ENCODE measurements at regions not wholly inside any gene's neighbourhood (a gene's known extent, or its start where the extent isn't known, plus 50 kb on each side); places are given as distances from the start of the nearest gene placed in this dataset.

DNA sequence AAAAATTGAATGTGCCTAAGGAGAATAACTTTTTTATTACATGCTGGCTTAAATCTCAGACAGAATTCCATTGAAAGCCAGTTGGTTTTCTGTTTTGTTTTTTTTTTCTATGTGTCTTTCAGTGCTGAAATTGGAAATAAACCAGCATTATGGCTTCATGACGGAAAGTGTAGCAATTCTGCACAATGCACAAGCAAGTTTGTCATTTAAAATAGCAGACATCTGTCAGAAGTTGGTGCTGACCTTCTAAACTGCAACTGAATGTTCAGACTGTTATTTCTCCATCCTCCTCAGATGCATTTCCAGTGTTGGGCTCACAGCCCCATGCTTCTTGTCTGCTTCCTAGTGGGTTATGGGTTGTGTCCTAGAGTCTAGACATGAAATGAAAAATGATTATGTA, 107.2 kb upstream of the LIMCH1 start:
- no peak for DNase-seq

DNA sequence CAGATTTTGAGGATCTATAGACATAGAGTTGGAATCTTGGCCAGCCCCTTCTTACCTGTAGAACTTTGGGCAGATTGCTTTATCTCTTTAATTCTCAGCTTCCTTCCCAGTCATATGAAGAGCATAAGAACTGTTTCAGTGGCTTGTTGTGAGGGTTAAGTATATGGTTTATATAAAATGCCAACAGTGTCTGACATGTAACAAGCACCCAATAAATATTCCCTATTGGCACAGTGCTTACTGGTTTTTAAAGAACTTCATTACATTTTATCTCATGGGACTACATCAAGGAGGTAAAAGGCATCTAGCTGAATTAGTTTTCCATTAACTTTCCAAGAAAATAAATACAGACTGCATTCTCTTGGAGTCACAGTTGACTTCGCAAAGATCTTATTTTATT, 106.7 kb upstream of the LIMCH1 start:
- DNase-seq, result no peak

DNA sequence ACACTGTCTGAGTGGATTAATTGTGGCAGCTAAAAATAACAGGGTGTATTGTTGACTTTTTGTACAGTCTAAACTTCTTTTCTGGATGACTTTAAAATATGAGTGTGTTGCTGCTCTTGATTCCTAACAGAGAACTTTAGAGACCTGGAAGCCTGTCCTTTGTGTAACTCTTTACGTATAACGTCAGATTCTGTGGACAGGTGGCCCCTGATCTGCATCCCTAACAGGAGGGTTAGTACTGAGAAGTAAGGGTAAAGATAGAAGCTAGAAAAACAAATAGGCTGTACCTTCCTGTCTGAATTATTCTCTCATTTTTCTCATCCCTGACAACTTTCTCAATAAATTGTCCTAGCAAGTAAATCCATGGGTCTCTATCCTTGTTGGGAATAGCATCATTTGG, 105.7 kb upstream of the LIMCH1 start:
- no peak for DNase-seq

DNA sequence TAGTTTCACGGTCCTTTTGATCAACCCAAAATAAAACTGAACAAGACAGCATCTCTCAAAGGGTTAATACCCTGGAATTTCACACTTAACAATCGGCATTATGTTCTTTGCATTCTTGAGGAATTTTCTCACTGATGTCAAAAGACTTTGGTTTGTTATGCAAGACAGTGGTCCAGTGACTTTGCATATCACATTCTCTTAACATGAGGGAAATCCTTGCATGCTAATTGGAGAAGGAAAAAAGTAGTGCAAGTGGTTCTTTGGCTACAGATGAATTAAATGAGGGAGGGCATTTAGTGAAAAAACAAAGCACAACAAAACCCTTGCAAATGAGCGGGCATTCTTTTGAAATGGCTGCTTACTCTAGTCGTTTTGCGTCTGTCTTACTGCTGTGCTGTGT, 105.1 kb upstream of the LIMCH1 start:
- DNase-seq, result no peak

DNA sequence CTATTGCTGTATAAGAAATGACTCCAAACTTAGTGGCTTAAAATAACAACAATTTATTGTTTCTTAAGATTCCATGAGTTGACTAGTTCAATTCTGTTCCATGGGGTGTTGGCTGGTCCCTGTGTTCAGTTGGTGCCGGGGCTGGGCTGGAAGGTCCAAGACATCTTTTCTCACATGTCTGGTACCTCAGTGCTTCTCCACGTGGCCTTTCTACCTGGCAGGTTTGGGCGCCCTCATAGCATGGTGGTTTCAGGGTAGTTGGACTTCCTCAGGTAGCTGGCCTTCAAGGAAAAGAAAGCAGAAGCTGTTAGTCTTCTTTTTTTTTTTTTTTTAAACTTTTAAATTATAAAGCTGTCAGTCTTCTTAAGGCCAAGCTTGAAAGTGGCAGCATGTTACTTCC, 104.6 kb upstream of the LIMCH1 start:
- DNase-seq, result no peak

DNA sequence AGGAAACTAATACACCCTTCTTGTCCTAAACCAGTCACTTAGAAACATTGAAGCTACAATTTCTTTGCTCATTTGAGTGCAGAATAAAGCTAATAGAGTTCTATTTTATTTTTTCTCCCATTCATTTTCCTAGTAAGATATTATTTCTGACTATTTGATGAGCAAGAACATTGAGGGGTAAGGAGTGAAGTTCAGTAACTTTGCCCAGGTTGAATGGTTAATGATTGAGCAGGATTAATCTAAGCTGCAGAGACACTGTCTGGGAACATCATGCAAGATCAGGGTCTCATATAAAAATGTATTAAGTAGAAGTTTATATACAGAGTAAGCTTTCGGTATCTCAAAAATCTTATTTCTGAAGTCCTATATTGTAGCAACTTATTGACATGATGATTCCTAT, 102.4 kb upstream of the LIMCH1 start:
- DNase-seq, result no peak

DNA sequence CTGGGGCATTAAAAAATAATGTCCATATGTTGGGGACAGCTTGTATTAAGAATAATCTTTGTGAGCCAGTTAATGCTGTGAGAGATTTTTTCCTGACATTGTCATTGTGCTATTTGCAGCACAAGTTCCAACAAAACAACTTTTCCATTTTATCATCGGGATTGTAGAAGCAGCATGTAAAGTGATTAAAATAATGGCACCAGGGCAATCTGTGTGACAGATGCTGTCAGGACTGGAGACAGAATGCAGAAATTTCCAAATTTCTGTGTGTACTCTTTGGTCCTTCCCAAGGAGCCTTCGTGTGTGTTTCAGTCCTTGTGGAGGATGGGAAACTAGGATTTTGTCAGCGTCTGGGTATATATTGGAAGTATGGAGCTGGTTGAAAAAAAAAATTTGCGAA, 101.5 kb upstream of the LIMCH1 start:
- peak; percentile 4 for DNase-seq

DNA sequence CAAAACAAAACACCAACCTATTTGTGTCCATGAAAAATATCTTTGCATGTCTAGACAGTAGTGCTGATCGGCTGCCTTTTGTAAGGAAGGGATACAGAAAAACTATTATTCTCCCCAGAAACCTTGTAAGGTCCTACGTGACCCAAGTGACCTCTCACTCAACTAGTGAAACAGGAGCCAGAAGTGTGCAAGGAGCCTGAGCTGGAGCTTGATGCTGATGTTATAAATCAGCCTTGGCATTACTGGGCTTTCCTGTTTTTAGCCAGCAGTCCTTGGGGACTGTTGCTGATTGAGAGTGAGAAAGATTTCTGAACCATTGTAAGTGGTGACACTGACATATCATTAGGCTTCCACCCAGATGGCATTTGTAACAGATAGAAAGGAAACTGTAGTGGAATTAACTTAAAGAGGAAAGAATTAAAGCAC, 100.8 kb upstream of the LIMCH1 start:
- peak; percentile 1 for DNase-seq

DNA sequence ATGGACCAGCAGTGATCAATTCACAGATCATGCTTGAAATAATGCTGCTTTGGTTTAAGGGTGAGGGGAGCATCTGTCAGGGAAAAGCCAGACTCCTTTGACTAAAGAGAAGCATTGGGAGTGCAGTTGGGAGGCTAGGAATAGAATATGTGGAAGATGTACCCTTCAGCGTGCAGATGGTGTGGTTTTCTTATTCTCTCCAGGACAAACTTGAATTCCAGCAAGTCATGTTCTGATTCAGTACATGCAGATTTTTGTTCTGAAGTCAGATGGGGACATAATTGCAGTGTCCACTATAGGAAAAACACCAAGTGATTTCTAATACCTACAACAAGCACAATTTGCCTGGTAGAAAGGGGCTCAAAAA, 99.0 kb upstream of the LIMCH1 start:
- DNase-seq, result no peak

DNA sequence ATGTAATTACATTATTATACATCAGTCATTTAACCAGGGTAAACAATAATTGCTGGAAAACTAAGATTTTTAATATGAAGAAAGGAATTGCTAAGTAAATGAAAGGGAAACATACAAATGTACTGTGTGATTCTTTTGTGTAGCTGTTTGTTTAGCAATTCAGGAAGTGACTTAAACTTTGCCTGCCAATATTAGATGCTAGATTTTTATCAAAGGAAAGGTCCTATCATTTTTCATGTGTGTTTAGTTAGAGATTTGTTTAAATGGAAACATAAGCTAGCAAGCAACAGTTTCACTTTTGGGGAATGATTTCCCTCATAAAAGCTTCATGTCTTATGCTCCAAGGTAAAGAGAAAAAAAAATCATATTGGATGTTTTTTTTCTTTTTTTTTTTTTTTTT, 95.1 kb upstream of the LIMCH1 start:
- DNase-seq, result no peak

DNA sequence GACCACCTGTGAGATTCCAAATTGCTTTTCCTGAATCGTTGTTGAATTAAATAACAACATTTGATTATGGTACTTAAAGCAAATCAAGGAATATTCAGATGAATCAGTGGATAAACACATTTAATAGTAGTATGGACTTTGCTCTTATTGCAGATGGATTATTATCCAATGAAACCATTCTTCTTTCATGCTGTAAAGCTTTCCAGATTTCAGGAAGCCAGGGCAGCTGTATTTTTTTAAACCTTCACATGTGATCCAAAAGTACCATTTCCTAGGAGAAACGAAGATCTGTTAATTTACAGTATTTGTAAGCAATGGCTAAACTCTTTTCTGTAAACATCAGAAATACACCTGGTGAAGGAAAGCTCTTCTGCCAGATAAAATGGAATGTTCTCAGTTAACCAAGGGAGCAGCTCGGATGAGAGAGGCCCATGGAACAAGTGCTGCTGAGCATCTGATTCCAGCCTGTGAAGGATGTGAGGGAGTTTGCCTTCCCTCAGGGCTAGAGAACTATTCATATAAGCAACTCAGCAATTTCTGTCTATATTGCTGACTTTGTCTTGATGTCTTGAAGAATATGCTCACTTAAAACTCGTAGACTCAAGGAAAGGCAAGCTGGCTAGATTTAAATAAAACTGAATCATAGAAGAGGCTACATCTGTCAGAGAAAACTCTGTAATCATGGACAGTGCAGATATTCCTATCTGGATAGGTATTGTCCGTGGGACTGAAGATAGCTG, 94.4 kb upstream of the LIMCH1 start:
- DNase-seq, result no peak

DNA sequence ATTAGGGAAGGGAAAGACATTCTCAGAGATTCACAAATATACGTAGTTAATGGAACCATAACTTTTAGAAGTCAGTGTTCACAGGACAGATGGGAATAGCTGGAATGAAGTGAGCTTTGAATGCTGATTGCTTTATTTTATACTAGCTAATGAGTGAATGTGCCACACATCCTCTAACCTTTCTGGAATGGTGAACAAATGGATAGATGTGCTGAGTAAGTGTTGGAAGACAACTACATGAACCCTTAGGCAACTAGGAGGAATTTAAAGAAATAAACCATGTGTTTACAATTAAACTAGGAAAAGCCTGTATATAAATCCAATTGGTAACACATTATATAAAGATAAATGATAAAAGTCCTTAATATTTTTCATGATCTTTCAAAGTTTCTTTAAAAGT, 91.6 kb upstream of the LIMCH1 start:
- DNase-seq, result no peak

DNA sequence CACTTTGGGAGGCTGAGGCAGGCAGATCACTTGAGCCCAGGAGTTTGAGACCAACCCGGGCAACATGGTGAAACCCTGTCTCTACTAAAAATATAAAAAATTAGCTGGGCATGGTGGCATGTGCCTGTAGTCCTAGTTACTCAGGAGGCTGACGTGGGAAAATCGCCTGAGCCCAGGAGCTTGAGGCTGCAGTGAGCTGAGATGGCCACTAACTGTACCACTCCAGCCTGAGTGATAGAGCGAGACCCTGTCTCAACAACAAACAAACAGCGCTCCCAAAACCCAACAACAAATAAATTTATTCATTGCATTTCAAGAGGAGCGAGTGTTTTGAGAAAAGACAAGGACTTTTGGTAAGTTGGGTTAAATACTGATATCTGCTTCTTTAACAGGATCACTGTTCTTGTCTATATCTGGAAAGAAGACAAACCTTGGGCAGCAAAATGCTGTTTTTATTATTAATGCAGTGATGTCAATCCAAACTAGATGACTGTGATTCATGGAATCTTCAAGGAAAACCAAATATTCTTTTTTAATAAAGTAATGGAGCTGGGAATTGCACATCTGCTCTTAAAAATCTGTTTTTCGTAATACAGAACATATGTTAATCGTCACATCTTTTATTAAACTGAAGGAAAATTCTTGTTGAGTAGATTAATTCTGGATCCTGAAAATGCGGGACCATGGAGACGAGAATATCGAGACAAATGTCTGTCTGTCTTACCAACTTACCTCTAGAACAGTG, 90.8 kb upstream of the LIMCH1 start:
- no peak for DNase-seq

DNA sequence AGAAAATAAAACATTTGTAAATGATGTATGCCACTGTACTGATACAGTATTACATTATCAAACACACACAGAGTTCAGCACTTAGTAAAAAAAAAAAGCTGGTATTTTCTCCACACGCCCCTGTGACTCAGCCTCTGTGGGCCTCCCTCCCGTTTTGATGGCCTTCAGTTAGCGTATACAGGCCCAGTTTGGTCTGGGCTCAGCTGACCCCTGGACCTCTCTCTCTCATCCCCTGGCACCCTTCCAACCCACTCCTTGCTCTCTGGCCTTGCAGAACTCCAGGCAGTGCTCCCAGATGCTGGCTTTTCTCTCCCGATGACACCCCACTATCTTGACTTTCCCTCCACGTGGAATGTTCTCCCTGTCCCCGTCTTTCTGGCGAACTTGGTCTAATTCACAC, 89.0 kb upstream of the LIMCH1 start:
- no peak for DNase-seq

DNA sequence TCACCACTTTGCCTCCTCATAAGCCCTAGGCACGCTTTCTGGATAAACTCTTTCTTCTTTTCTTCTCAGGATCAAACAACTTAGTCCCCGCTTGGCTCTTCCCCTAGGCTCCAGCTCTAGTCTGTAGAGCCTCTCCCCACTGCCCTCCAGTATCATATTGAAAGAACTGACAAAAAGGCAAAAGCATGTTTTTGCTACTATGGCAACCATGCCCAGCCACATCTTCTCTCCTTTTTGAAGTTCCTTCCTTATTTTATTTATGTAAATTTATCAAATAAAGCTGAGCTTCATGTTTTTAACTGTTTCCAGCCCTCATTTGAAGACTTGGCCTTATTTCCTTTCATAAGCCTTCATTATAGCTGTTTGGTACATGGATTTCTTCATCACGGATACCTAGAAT, 86.0 kb upstream of the LIMCH1 start:
- no peak for DNase-seq

DNA sequence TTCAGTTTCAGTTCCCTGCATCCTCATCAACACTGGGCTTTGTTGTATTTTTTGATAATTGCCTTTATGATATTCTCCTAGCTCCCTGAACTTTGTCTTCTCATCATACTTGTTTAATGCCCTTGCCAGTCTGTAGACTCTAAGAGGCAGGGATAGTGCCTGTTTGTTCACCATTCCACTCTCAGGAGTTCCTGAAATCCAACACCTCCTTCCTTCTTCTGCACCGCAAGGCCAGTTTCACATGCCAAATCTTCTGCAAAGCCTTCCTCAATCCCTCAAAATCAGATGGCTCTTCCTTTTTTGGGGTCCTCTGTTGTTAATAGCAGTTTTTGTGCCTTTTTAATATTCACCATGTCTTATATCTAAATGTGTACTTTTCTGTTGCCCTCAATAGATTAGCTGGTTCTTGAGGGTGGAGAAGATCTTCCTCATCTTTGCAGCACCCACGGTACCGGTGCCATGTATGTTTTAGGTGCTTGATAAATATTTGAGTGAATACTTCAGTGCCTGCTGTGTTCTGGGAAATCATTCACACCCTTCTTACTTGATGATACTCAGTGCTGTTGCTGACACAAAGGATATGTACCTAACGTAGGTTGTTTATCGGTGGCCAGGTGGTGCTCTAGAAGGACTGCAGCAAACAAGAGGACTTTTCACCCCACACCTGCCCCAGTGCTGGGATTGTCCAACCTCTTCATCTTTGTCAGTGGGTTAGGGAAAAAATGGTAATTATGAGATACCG, 85.3 kb upstream of the LIMCH1 start:
- no peak for DNase-seq

DNA sequence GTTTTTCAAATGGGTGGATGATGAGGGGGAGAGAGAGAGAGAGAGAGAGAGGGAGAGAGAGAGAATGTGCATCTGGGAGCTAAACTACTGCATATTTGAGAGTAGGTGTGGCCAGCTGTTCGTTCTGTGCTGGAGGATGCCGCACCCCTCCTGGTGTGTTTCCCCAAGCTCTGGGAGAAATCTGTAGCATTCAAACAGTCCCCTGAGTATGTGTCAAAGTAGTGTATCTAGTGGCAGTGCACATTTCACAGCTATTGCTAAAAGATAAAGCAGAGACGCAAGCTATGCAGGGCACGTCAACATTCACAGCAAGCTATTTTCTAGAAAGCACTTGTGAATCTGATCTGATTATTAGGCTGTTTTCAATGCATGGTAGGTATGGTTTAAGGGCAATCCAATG, 83.5 kb upstream of the LIMCH1 start:
- peak; percentile 23 for DNase-seq

DNA sequence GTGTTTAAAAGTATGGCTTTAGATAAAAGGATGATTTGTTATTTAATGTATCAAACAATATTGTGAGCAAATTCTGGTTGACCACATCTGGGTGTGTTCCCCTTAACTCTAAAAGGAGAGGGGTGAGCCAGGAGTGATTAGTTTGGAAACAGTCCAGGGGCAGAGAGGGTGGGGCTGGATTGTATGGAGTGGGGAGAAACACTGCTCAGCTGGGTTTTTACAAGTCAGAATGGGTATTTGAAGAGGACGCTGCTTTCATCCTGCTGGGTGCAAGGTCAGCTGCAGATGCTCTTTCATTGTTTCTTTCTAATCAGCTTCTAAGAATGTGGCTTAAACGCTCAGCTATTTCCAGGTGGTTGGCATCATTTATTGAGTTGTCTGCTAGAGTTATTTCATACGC, 82.8 kb upstream of the LIMCH1 start:
- no peak for DNase-seq

DNA sequence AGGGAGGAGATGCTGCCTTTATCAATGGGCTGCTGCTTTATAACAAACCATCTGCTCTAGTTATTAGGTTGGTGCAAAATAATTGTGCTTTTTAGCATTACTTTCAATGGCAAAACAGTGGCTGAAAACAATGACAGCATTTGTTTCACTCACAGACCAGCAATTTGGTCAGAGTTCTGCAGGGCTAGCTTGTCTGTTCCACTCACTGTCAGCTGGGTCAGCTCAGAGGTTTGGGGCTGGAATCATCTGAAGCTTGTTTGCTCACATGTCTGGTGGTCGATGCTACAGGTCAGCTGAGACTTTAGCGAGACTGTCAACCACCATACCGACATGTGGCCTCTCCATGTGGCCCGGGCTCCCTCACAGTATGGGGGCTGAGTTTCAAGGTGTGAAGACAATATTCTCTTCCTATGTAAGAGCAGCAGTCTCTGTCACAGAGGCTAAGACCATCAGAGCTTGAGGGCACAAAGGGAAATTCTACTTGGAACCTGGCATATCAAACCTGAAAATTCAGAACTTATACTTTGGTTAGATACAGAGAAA, 81.3 kb upstream of the LIMCH1 start:
- DNase-seq, result no peak

DNA sequence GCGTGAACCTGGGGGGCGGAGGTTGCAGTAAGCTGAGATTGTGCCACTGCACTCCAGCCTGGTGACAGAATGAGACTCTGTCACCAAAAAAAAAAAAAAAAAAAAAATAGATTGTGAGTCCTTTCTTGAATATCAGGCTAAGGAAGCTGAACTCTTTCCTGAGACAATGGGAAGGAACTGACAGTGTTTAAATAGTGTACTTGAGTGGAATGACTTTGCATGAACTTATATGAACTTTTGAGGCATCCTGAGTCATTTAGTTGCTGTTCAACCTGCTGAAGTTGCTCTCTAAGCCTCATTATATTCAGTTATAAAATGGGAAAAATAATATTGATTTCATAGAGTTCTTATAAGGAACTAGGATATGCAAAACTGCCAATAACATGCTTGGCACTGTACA, 79.3 kb upstream of the LIMCH1 start:
- DNase-seq, result no peak

DNA sequence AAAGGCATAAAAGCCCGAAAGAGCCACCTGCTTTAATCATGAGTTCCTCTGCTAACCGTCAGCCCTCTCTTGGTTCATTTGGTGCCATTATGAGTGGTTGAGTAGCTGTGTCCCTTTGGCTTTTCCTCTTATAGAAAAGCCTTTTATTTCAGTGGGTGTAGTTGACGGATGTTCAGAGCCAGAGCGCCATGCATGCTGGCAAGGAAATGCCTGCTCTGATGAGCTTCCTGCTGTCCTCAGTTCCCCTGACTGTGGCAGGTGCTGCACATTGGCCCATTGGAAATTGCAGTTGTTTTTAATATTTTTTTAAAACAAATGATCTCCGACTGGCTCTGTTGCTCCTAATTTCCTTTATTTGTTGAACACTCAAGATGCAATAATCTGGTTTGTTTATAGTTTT, 77.3 kb upstream of the LIMCH1 start:
- DNase-seq, result no peak

DNA sequence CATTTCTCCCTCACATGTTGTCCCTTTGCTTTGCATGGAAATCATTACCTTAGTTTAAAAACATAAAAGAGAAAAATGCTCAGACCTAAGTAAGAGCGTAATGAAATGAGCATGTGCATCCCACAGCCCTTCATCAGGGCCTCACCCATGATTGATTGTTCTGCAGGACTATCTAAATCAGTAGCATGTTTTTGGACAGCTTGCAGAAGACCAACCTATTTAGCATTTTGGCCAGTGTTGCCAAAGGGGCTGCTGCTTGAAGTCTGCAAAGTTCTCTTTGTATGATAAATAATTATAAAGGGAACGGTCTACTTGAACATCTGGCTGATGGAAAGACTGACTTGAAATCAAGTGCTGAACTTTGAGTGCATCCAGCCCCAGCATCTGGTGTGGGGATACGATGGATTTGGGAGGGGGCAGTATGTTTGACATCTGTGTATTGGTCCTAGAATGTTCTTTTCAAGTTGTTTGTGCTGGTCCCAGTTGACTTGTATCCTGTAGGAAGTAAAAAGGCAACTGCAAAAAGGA, 76.1 kb upstream of the LIMCH1 start:
- DNase-seq, result no peak

DNA sequence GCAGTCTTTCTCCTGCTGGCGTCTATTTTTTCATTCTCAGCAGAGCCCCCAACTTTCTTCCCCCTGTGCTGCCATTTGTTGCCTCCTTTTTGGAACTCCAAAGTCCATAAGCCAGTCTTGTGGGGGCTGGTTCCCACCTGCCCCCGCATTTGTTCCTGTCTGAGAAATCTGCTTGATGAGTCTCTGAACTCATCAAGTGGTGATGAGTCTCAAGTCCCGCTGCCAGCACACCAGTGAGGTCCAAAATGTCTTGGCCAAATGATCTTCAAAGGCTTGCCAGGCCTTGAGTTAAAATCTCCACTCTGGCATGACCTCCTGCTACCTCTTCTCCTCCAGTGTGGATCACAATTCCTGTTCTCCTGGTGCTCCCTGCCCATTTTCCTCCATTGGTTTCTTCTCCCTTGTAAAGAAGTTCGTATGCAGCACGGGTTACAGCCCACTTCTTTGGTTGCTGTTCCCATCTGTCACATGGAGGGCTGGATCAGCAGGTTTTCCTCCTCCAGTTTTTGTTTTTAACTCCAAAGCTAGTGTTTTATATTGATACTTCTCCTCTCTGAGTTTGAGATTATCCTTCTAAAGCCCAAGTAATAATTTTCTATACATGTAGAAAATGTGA, 72.7 kb upstream of the LIMCH1 start:
- no peak for DNase-seq

Data from NCI-H2171 treated with DMSO at 0.1 percent for 48 hours (cell line).